ENCODE measurements at regions not wholly inside any gene's neighbourhood (a gene's known extent, or its start where the extent isn't known, plus 50 kb on each side); places are given as distances from the start of the nearest gene placed in this dataset.
"Not testable (repeated sequence)": the region's sequence is repeated elsewhere in the genome, so short reads cannot be mapped to it uniquely, and the experiment has no call there.

GRCh38 chr5:23451156-23451555, 56.3 kb upstream of the PRDM9 start:
- DNase-seq, result peak; percentile 70

GRCh38 chr5:23450187-23450586, 57.2 kb upstream of the PRDM9 start:
- no peak for DNase-seq

GRCh38 chr5:23448627-23449026, 58.8 kb upstream of the PRDM9 start:
- DNase-seq, result no peak

GRCh38 chr5:23446424-23446823, 61.0 kb upstream of the PRDM9 start:
- DNase-seq, result peak; percentile 71

- peak; percentile 78 for DNase-seq
Measured at GRCh38 chr5:23445573-23445972, 61.8 kb upstream of the PRDM9 start.

GRCh38 chr5:23440703-23441102, 66.7 kb upstream of the PRDM9 start:
- DNase-seq, result no peak

GRCh38 chr5:23437011-23437410, 70.4 kb upstream of the PRDM9 start:
- DNase-seq, result no peak

GRCh38 chr5:23433534-23434315, 73.7 kb upstream of the PRDM9 start:
- DNase-seq, result no peak

- no peak for DNase-seq
Measured at GRCh38 chr5:23428705-23429104, 78.7 kb upstream of the PRDM9 start.

GRCh38 chr5:23420214-23420613, 87.2 kb upstream of the PRDM9 start:
- DNase-seq, result not testable (repeated sequence)

- DNase-seq, result no peak
Measured at GRCh38 chr5:23419115-23419514, 88.3 kb upstream of the PRDM9 start.

- DNase-seq, result no peak
Measured at GRCh38 chr5:23412515-23412914, 94.9 kb upstream of the PRDM9 start.

- DNase-seq, result peak; percentile 71
Measured at GRCh38 chr5:23411994-23412393, 95.4 kb upstream of the PRDM9 start.

GRCh38 chr5:23411200-23411599, 96.2 kb upstream of the PRDM9 start:
- no peak for DNase-seq

GRCh38 chr5:23410775-23411174, 96.6 kb upstream of the PRDM9 start:
- DNase-seq, result not testable (repeated sequence)

- DNase-seq, result peak; percentile 9
Measured at GRCh38 chr5:23405316-23406068, 101.9 kb upstream of the PRDM9 start.

GRCh38 chr5:23402585-23402984, 104.8 kb upstream of the PRDM9 start:
- no peak for DNase-seq

- no peak for DNase-seq
Measured at GRCh38 chr5:23400951-23401350, 106.5 kb upstream of the PRDM9 start.

GRCh38 chr5:23396346-23396745, 111.1 kb upstream of the PRDM9 start:
- DNase-seq, result no peak

- no peak for DNase-seq
Measured at GRCh38 chr5:23389291-23390101, 117.9 kb upstream of the PRDM9 start.

- peak; percentile 5 for DNase-seq
Measured at GRCh38 chr5:23385036-23385435, 122.4 kb upstream of the PRDM9 start.

- DNase-seq, result no peak
Measured at GRCh38 chr5:23372177-23372576, 135.2 kb upstream of the PRDM9 start.

GRCh38 chr5:23368393-23368792, 139.0 kb upstream of the PRDM9 start:
- DNase-seq, result no peak
